ENCODE measurements at regions not wholly inside any gene's neighbourhood (a gene's known extent, or its start where the extent isn't known, plus 50 kb on each side); places are given as distances from the start of the nearest gene placed in this dataset.

GRCh38 chr5:68126886-68127285, 88.7 kb upstream of the PIK3R1 start:
- DNase-seq (ENCODE audit: low read depth) (no peak), FAIRE-seq (no peak)
- Mint-ChIP-seq H3K4me3 (ENCODE audit: unreplicated experiment) (no peak overlapping the region), H3K27me3 (ENCODE audit: low read depth, unreplicated experiment) (peaks cover 9% of the 10 kb centered on the region), H3K9me3 (ENCODE audit: unreplicated experiment) (no peaks in the 10 kb centered on the region), H3K36me3 (ENCODE audit: low read depth, unreplicated experiment) (no peaks in the 10 kb centered on the region), H3K4me1 (ENCODE audit: low read depth, unreplicated experiment) (no peaks in the 10 kb centered on the region), H3K27ac (ENCODE audit: unreplicated experiment) (no peak overlapping the region)
- no peak overlapping the region for H3K4me3 ChIP-seq (ENCODE audit: insufficient read depth, low read depth, low read length)
- no peaks in the 10 kb centered on the region for H3K36me3 ChIP-seq (ENCODE audit: insufficient read depth, low read length)
- H3K4me2 ChIP-seq (ENCODE audit: low read length), result no peak overlapping the region
- no peak overlapping the region for H3K27ac ChIP-seq (ENCODE audit: low read depth, low read length)
- H4K20me1 ChIP-seq (ENCODE audit: insufficient read depth, low read length), result no peaks in the 10 kb centered on the region
- no peaks in the 10 kb centered on the region for H3K27me3 ChIP-seq (ENCODE audit: insufficient read depth, low read length)
- no peak overlapping the region for H2AFZ ChIP-seq (ENCODE audit: low read depth, low read length)
- H3K4me1 ChIP-seq (ENCODE audit: insufficient read depth, low read length), result no peaks in the 10 kb centered on the region
- no peaks in the 10 kb centered on the region for H3K9me3 ChIP-seq (ENCODE audit: insufficient read depth, low read depth, low read length)
- TF ChIP-seq CTCF (IDR thresholded peaks at IDR 0.05; ENCODE audit: insufficient read depth, low read depth, low read length), result no peak
- TF ChIP-seq EZH2 (IDR thresholded peaks at IDR 0.05; ENCODE audit: insufficient read depth, low read length), result no peak
- no peaks in the 10 kb centered on the region for H3K79me2 ChIP-seq (ENCODE audit: insufficient read depth, low read length)
- no peak overlapping the region for H3K9ac ChIP-seq (ENCODE audit: low read length)

GRCh38 chr5:68122439-68123328, 92.9 kb upstream of the PIK3R1 start:
- FAIRE-seq, result no peak

More at GRCh38 chr5:68122439-68123328, 92.9 kb upstream of the PIK3R1 start:
- Histone ChIP-seq H4K20me1 (ENCODE audit: insufficient read depth, low read length) (no peaks in the 10 kb centered on the region), H3K27me3 (ENCODE audit: insufficient read depth, low read length) (no peaks in the 10 kb centered on the region), H3K79me2 (ENCODE audit: insufficient read depth, low read length) (no peaks in the 10 kb centered on the region), H3K9ac (ENCODE audit: low read length) (no peak overlapping the region), H3K36me3 (ENCODE audit: insufficient read depth, low read length) (no peaks in the 10 kb centered on the region), H3K27ac (ENCODE audit: low read depth, low read length) (no peak overlapping the region), H3K4me1 (ENCODE audit: insufficient read depth, low read length) (no peaks in the 10 kb centered on the region), H3K9me3 (ENCODE audit: insufficient read depth, low read depth, low read length) (no peaks in the 10 kb centered on the region), H3K4me2 (ENCODE audit: low read length) (no peak overlapping the region), H2AFZ (ENCODE audit: low read depth, low read length) (no peak overlapping the region), H3K4me3 (ENCODE audit: insufficient read depth, low read depth, low read length) (no peak overlapping the region)
- Mint-ChIP-seq H3K27ac (ENCODE audit: unreplicated experiment) (no peak overlapping the region), H3K27me3 (ENCODE audit: low read depth, unreplicated experiment) (peaks cover 8% of the 10 kb centered on the region), H3K4me1 (ENCODE audit: low read depth, unreplicated experiment) (no peaks in the 10 kb centered on the region), H3K36me3 (ENCODE audit: low read depth, unreplicated experiment) (no peaks in the 10 kb centered on the region), H3K4me3 (ENCODE audit: unreplicated experiment) (no peak overlapping the region), H3K9me3 (ENCODE audit: unreplicated experiment) (no peaks in the 10 kb centered on the region)
- TF ChIP-seq EZH2 (IDR thresholded peaks at IDR 0.05; ENCODE audit: insufficient read depth, low read length) (no peak), CTCF (IDR thresholded peaks at IDR 0.05; ENCODE audit: insufficient read depth, low read depth, low read length) (no peak)
- DNase-seq (ENCODE audit: low read depth), result no peak

Data from astrocyte (in vitro differentiated cells and primary cell).